ENCODE measurements at regions not wholly inside any gene's neighbourhood (a gene's known extent, or its start where the extent isn't known, plus 50 kb on each side); places are given as distances from the start of the nearest gene placed in this dataset.

DNA sequence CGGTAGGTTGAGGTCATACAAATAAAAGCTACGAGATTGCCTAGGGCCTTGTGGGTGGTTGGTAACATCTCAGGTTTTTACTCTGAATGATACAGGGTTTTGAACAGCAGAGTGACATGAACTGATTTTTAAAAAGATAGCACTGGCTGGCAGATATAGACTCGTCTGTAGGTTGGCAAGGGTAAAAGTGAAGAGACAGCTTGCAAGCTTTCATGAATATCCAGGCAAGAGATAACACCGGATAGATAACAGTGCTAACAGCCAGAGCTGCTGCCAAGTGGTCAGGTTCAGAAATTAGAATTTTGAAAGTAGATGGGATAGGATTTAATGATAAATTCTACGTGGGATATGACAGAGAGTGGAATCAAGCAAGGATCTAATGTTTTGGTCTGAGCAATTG lies 299.7 kb upstream of the AADAT start:
- TF ChIP-seq, protein P1, sequence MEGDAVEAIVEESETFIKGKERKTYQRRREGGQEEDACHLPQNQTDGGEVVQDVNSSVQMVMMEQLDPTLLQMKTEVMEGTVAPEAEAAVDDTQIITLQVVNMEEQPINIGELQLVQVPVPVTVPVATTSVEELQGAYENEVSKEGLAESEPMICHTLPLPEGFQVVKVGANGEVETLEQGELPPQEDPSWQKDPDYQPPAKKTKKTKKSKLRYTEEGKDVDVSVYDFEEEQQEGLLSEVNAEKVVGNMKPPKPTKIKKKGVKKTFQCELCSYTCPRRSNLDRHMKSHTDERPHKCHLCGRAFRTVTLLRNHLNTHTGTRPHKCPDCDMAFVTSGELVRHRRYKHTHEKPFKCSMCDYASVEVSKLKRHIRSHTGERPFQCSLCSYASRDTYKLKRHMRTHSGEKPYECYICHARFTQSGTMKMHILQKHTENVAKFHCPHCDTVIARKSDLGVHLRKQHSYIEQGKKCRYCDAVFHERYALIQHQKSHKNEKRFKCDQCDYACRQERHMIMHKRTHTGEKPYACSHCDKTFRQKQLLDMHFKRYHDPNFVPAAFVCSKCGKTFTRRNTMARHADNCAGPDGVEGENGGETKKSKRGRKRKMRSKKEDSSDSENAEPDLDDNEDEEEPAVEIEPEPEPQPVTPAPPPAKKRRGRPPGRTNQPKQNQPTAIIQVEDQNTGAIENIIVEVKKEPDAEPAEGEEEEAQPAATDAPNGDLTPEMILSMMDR (conservative IDR thresholded peaks at IDR 0.05; ENCODE audit: low read depth in 2 of 2): no peak
- TF ChIP-seq POLR2AphosphoS5 (IDR thresholded peaks at IDR 0.05; ENCODE audit: low read depth) (no peak), EZH2 (IDR thresholded peaks at IDR 0.05; ENCODE audit: low read depth, unreplicated experiment) (no peak), JUNB (IDR thresholded peaks at IDR 0.05; ENCODE audit: unreplicated experiment) (no peak), CREB1 (CRISPR knock-in tag; IDR thresholded peaks at IDR 0.05; ENCODE audit: low read depth) (no peak), REST (IDR thresholded peaks at IDR 0.05; ENCODE audit: unreplicated experiment) (no peak)

Measured in GM23338 (cell line).